MM.1S (cell line): ENCODE measurements at regions not wholly inside any gene's neighbourhood (a gene's known extent, or its start where the extent isn't known, plus 50 kb on each side); places are given as distances from the start of the nearest gene placed in this dataset.

ENCODE experiments used
- CTCF ChIP-seq: fragments of 300-600 bp; sonication (generic); IDR thresholded peaks from 2 replicates; pipeline ENCODE4 v1.5.1; 2016; ENCODE audit warnings: antibody characterized with exemption, low read length, mixed read lengths
- EZH2 ChIP-seq: fragments of 300-600 bp; sonication (generic); optimal IDR thresholded peaks from 2 replicates; pipeline ENCODE3; 2017; ENCODE audit warnings: low read depth, mild to moderate bottlenecking, antibody characterized with exemption, low read length, mixed read lengths
- EZH2phosphoT487 ChIP-seq: fragments of 300-600 bp; sonication (generic); IDR thresholded peaks from 2 replicates; pipeline ENCODE4 v1.6.1; 2018; ENCODE audit warnings: antibody characterized with exemption, low read length

- TF ChIP-seq CTCF, result no peak
- no peak for TF ChIP-seq EZH2phosphoT487
- TF ChIP-seq EZH2, result no peak
These were observed 154.0 kb downstream of the LY86 start for GRCh38 chr6:6742535-6742934.
